ENCODE measurements at regions not wholly inside any gene's neighbourhood (a gene's known extent, or its start where the extent isn't known, plus 50 kb on each side); places are given as distances from the start of the nearest gene placed in this dataset.

DNA sequence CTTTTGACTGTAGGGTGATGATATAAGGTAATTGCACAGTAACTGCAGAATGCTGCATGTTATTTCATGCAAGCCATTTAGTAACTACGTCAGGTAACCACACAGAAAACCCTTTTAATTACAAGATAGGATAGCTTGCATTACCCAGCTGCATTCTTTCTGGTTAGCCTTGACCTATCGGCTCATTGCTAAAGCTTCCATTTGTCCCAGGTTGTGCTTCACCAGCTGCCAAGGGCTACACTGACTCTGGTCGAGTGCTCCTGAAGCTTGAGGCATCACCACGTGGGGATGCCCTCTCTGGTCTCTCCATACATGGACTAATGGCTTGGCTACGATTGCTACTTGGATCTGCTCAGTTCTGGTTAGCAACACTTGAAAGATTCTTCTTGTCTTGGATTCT is 81.1 kb upstream of the SLC12A2 start:
- TF ChIP-seq, protein P1, sequence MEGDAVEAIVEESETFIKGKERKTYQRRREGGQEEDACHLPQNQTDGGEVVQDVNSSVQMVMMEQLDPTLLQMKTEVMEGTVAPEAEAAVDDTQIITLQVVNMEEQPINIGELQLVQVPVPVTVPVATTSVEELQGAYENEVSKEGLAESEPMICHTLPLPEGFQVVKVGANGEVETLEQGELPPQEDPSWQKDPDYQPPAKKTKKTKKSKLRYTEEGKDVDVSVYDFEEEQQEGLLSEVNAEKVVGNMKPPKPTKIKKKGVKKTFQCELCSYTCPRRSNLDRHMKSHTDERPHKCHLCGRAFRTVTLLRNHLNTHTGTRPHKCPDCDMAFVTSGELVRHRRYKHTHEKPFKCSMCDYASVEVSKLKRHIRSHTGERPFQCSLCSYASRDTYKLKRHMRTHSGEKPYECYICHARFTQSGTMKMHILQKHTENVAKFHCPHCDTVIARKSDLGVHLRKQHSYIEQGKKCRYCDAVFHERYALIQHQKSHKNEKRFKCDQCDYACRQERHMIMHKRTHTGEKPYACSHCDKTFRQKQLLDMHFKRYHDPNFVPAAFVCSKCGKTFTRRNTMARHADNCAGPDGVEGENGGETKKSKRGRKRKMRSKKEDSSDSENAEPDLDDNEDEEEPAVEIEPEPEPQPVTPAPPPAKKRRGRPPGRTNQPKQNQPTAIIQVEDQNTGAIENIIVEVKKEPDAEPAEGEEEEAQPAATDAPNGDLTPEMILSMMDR (IDR thresholded peaks at IDR 0.05), result no peak
- no peak for TF ChIP-seq POLR2A (IDR thresholded peaks at IDR 0.05; ENCODE audit: low read length)
- no peak for TF ChIP-seq ZFP36 (IDR thresholded peaks at IDR 0.05; ENCODE audit: borderline replicate concordance, partially characterized antibody)
- TF ChIP-seq, protein P2, sequence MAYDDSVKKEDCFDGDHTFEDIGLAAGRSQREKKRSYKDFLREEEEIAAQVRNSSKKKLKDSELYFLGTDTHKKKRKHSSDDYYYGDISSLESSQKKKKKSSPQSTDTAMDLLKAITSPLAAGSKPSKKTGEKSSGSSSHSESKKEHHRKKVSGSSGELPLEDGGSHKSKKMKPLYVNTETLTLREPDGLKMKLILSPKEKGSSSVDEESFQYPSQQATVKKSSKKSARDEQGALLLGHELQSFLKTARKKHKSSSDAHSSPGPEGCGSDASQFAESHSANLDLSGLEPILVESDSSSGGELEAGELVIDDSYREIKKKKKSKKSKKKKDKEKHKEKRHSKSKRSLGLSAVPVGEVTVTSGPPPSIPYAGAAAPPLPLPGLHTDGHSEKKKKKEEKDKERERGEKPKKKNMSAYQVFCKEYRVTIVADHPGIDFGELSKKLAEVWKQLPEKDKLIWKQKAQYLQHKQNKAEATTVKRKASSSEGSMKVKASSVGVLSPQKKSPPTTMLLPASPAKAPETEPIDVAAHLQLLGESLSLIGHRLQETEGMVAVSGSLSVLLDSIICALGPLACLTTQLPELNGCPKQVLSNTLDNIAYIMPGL (CRISPR knock-in tag; IDR thresholded peaks at IDR 0.05; ENCODE audit: borderline replicate concordance), result no peak
- no peak for TF ChIP-seq CHD4 (IDR thresholded peaks at IDR 0.05; ENCODE audit: borderline replicate concordance)
- TF ChIP-seq EP300 (IDR thresholded peaks at IDR 0.05), result no peak
- TF ChIP-seq, protein P3, sequence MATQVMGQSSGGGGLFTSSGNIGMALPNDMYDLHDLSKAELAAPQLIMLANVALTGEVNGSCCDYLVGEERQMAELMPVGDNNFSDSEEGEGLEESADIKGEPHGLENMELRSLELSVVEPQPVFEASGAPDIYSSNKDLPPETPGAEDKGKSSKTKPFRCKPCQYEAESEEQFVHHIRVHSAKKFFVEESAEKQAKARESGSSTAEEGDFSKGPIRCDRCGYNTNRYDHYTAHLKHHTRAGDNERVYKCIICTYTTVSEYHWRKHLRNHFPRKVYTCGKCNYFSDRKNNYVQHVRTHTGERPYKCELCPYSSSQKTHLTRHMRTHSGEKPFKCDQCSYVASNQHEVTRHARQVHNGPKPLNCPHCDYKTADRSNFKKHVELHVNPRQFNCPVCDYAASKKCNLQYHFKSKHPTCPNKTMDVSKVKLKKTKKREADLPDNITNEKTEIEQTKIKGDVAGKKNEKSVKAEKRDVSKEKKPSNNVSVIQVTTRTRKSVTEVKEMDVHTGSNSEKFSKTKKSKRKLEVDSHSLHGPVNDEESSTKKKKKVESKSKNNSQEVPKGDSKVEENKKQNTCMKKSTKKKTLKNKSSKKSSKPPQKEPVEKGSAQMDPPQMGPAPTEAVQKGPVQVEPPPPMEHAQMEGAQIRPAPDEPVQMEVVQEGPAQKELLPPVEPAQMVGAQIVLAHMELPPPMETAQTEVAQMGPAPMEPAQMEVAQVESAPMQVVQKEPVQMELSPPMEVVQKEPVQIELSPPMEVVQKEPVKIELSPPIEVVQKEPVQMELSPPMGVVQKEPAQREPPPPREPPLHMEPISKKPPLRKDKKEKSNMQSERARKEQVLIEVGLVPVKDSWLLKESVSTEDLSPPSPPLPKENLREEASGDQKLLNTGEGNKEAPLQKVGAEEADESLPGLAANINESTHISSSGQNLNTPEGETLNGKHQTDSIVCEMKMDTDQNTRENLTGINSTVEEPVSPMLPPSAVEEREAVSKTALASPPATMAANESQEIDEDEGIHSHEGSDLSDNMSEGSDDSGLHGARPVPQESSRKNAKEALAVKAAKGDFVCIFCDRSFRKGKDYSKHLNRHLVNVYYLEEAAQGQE (IDR thresholded peaks at IDR 0.05), result no peak
- TF ChIP-seq RFX5 (IDR thresholded peaks at IDR 0.05), result no peak
- no peak for TF ChIP-seq ESRRA (IDR thresholded peaks at IDR 0.05; ENCODE audit: borderline replicate concordance, low read length)
- no peak for TF ChIP-seq SMC3 (IDR thresholded peaks at IDR 0.05)
- TF ChIP-seq, protein P4, sequence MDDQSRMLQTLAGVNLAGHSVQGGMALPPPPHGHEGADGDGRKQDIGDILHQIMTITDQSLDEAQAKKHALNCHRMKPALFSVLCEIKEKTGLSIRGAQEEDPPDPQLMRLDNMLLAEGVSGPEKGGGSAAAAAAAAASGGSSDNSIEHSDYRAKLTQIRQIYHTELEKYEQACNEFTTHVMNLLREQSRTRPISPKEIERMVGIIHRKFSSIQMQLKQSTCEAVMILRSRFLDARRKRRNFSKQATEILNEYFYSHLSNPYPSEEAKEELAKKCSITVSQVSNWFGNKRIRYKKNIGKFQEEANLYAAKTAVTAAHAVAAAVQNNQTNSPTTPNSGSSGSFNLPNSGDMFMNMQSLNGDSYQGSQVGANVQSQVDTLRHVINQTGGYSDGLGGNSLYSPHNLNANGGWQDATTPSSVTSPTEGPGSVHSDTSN (IDR thresholded peaks at IDR 0.05), result no peak
- no peak for TF ChIP-seq FOSB (CRISPR knock-in tag; IDR thresholded peaks at IDR 0.05)
